ENCODE measurements at regions not wholly inside any gene's neighbourhood (a gene's known extent, or its start where the extent isn't known, plus 50 kb on each side); places are given as distances from the start of the nearest gene placed in this dataset.
A peak's percentile ranks its signal among the peaks of the same experiment; 100 is the strongest.

DNA sequence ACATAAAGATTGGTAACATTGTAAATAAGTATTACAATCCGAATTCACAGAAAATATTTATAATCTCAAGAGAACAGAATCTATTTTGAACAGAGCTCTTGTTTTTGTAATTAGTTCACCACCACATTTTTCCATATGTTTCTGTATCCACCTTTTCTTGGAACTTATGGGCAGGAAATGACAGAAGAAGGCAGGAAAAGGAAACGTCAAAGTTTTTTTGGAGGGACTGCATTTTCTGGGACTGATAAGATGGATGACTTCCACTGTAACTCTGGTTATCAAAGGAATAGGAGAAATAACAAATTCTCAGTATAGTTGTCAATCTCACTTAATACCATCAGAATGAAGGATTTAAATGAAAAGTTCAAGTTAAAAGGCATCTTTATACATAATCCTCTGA is 75.1 kb upstream of the SMNDC1 start:
- no peak for TF ChIP-seq CTCF (conservative IDR thresholded peaks at IDR 0.05; ENCODE audit: low read depth, low read length)
- DNase-seq (ENCODE audit: low read depth): no peak
- no peak overlapping the region for H3K4me3 ChIP-seq (ENCODE audit: low read depth, low read length)

DNA sequence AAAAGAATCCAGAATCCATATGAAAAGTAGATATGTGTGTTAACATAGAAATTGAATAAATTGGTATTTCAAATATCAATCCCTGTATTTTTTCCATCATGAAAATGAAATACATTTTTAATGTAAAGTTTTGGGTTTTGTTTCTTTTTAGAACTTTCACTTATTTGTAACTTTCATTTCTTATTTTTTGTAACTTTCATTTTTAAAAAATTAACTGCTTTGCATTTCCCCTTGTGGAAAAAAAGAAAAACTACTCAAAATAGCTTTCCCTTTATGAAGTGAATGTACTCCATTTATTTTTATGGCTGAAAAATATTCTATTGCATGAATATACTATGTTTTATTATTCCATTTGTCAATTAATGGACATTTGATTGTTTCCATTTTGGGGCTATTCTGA is 75.6 kb upstream of the SMNDC1 start:
- no peak for TF ChIP-seq CTCF (conservative IDR thresholded peaks at IDR 0.05; ENCODE audit: low read depth, low read length)
- DNase-seq (ENCODE audit: low read depth): no peak
- H3K4me3 ChIP-seq (ENCODE audit: low read depth, low read length): no peak overlapping the region

DNA sequence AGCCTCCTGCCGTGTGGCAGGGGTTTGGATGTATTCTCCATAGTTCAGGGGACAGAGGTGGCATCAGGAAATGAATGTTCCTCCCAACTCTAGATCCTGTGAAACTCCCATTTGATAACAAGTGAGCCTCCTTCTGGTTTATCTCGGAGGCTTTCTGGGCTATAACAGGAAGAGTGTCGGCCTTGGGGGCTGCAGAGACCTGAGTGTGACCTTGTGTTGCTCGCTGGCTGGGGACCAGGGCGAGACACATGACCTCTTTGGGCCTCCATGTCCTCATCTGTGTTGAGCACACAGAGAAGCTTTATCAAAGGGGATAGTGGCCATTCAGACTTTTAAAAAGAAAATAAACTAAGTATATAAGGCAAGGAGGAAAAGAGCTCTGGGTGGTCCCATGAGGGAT is 78.0 kb upstream of the SMNDC1 start:
- H3K4me3 ChIP-seq (ENCODE audit: low read depth, low read length): no peak overlapping the region
- no peak for DNase-seq (ENCODE audit: low read depth)
- no peak for TF ChIP-seq CTCF (conservative IDR thresholded peaks at IDR 0.05; ENCODE audit: low read depth, low read length)

GRCh38 chr10:110387617-110387982 is 82.9 kb upstream of the SMNDC1 start:
- DNase-seq (ENCODE audit: low read depth): no peak
- H3K4me3 ChIP-seq (ENCODE audit: low read depth, low read length): no peak overlapping the region
- no peak for TF ChIP-seq CTCF (conservative IDR thresholded peaks at IDR 0.05; ENCODE audit: low read depth, low read length)

- no peak for DNase-seq (ENCODE audit: low read depth)
- TF ChIP-seq CTCF (conservative IDR thresholded peaks at IDR 0.05; ENCODE audit: low read depth, low read length): no peak
- no peak overlapping the region for H3K4me3 ChIP-seq (ENCODE audit: low read depth, low read length)
Measured at GRCh38 chr10:110387983-110388686, 83.4 kb upstream of the SMNDC1 start.

- TF ChIP-seq CTCF (conservative IDR thresholded peaks at IDR 0.05; ENCODE audit: low read depth, low read length): peak; percentile 3
- H3K4me3 ChIP-seq (ENCODE audit: low read depth, low read length): no peak overlapping the region
- no peak for DNase-seq (ENCODE audit: low read depth)
Measured at GRCh38 chr10:110388687-110389052, 84.0 kb upstream of the SMNDC1 start.

DNA sequence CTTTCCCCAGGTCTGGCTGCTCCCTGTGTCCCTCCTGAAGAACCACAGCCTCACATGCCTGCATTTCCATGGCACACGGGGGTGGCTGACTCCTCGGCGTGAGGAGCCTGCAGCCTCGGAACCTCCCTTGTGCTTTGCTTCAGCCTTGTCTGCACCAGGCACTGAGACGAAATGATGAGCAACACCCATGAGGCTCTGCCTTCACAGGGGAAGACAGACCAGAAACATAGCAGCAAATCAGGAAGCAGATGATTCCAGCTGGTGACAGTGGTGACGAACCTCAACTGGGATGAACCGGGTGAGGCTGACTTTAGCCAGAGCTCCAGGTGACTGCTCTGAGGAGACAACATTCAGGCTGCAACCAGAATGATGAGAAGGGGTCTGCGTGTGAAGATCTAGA is 84.5 kb upstream of the SMNDC1 start:
- DNase-seq (ENCODE audit: low read depth): no peak
- no peak for TF ChIP-seq CTCF (conservative IDR thresholded peaks at IDR 0.05; ENCODE audit: low read depth, low read length)
- H3K4me3 ChIP-seq (ENCODE audit: low read depth, low read length): no peak overlapping the region

Measured in choroid plexus epithelial cell (primary cell).